DMS114 treated with DMSO at 0.1 percent for 48 hours (cell line): ENCODE measurements at regions not wholly inside any gene's neighbourhood (a gene's known extent, or its start where the extent isn't known, plus 50 kb on each side); places are given as distances from the start of the nearest gene placed in this dataset.
"Not testable (repeated sequence)": the region's sequence is repeated elsewhere in the genome, so short reads cannot be mapped to it uniquely, and the experiment has no call there.

Experiments used
- DNase-seq: peaks from one replicate; lab custom pipeline; 2025; ENCODE audit not compliant: unreplicated experiment; lab: John Stamatoyannopoulos, UW

GRCh38 chr16:51868631-51869030 is 678.3 kb downstream of the TOX3 start:
- DNase-seq: no peak

GRCh38 chr16:51867386-51868065 is 679.4 kb downstream of the TOX3 start:
- no peak for DNase-seq

- no peak for DNase-seq
Measured at GRCh38 chr16:51864575-51864974, 682.4 kb downstream of the TOX3 start.

GRCh38 chr16:51854401-51854951 is 692.5 kb downstream of the TOX3 start:
- no peak for DNase-seq

GRCh38 chr16:51853586-51853985 is 693.4 kb downstream of the TOX3 start:
- no peak for DNase-seq

- DNase-seq: no peak
Measured at GRCh38 chr16:51852892-51853291, 694.1 kb downstream of the TOX3 start.

- no peak for DNase-seq
Measured at GRCh38 chr16:51851111-51851510, 695.8 kb downstream of the TOX3 start.

- no peak for DNase-seq
Measured at GRCh38 chr16:51849715-51850114, 697.2 kb downstream of the TOX3 start.

- DNase-seq: no peak
Measured at GRCh38 chr16:51845586-51846305, 694.7 kb upstream of the SALL1 start.

- no peak for DNase-seq
Measured at GRCh38 chr16:51839727-51840462, 688.8 kb upstream of the SALL1 start.

GRCh38 chr16:51834794-51835193 is 683.7 kb upstream of the SALL1 start:
- DNase-seq: no peak

- no peak for DNase-seq
Measured at GRCh38 chr16:51834133-51834532, 683.1 kb upstream of the SALL1 start.

- DNase-seq: no peak
Measured at GRCh38 chr16:51831595-51832367, 680.7 kb upstream of the SALL1 start.

- DNase-seq: not testable (repeated sequence)
Measured at GRCh38 chr16:51831034-51831433, 680.0 kb upstream of the SALL1 start.

GRCh38 chr16:51825779-51826178 is 674.7 kb upstream of the SALL1 start:
- DNase-seq: no peak

GRCh38 chr16:51822471-51822870 is 671.4 kb upstream of the SALL1 start:
- no peak for DNase-seq

- no peak for DNase-seq
Measured at GRCh38 chr16:51821527-51821926, 670.5 kb upstream of the SALL1 start.

GRCh38 chr16:51820176-51820575 is 669.1 kb upstream of the SALL1 start:
- DNase-seq: no peak

GRCh38 chr16:51818342-51818944 is 667.4 kb upstream of the SALL1 start:
- no peak for DNase-seq

- no peak for DNase-seq
Measured at GRCh38 chr16:51816929-51817328, 665.9 kb upstream of the SALL1 start.

GRCh38 chr16:51815523-51815922 is 664.5 kb upstream of the SALL1 start:
- DNase-seq: no peak
